ENCODE measurements at regions not wholly inside any gene's neighbourhood (a gene's known extent, or its start where the extent isn't known, plus 50 kb on each side); places are given as distances from the start of the nearest gene placed in this dataset.

DNA sequence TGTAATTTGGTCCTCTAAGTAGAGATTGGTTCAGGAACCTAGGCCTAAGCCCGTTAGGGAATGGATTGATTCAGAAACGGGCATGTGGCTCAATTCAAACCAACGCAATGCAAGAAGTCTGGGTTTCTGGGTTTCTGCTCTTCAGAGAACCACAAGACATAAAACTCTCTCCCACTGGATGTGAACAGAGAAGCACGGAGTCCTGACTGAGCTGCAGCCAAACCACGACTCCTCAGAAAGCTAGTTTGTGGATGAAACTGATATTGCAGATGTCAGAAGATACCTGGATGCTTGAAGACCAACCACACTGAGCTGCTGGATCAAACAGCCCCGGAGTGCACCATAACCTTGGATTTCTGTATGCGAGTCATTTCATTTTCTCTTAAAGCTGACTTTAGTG is 50.0 kb downstream of the SOD2 start:
- Histone ChIP-seq H3K4me1 (ENCODE audit: low read length) (peaks cover 3% of the 10 kb centered on the region), H2AFZ (ENCODE audit: low read length) (no peak overlapping the region), H3K4me3 (ENCODE audit: low read length) (no peak overlapping the region), H3K27ac (ENCODE audit: low read length) (no peak overlapping the region), H3K27me3 (ENCODE audit: low read length) (peaks cover 3% of the 10 kb centered on the region; the same call in 1 of the 2 replicates), H4K20me1 (ENCODE audit: insufficient read depth, low read depth, low read length) (no peaks in the 10 kb centered on the region), H3K79me2 (ENCODE audit: low read length) (no peaks in the 10 kb centered on the region), H3K9me2 (replicated peaks; ENCODE audit: insufficient read depth, low read length) (no peaks in the 10 kb centered on the region), H3K9me3 (ENCODE audit: low read length) (no peaks in the 10 kb centered on the region), H3K4me2 (ENCODE audit: low read depth, low read length, poor library complexity, severe bottlenecking) (no peak overlapping the region), H3K9ac (ENCODE audit: low read length) (no peak overlapping the region), H3K36me3 (ENCODE audit: insufficient read depth, low read length) (no peaks in the 10 kb centered on the region)
- no peak for DNase-seq

- peaks cover 3% of the 10 kb centered on the region for H3K4me1 ChIP-seq (ENCODE audit: low read length)
- H3K9me3 ChIP-seq (ENCODE audit: low read length): no peaks in the 10 kb centered on the region
- H4K20me1 ChIP-seq (ENCODE audit: insufficient read depth, low read depth, low read length): no peaks in the 10 kb centered on the region
- H3K36me3 ChIP-seq (ENCODE audit: insufficient read depth, low read length): no peaks in the 10 kb centered on the region
- H3K27ac ChIP-seq (ENCODE audit: low read length): no peak overlapping the region
- H3K4me3 ChIP-seq (ENCODE audit: low read length): no peak overlapping the region
- no peak for DNase-seq
- no peaks in the 10 kb centered on the region for H3K9me2 ChIP-seq (replicated peaks; ENCODE audit: insufficient read depth, low read length)
- H3K4me2 ChIP-seq (ENCODE audit: low read depth, low read length, poor library complexity, severe bottlenecking): no peak overlapping the region
- peaks cover 3% of the 10 kb centered on the region; the same call in 1 of the 2 replicates for H3K27me3 ChIP-seq (ENCODE audit: low read length)
- H3K9ac ChIP-seq (ENCODE audit: low read length): no peak overlapping the region
- H3K79me2 ChIP-seq (ENCODE audit: low read length): no peaks in the 10 kb centered on the region
- no peak overlapping the region for H2AFZ ChIP-seq (ENCODE audit: low read length)
Measured at GRCh38 chr6:159642481-159642880, 50.6 kb downstream of the SOD2 start.

GRCh38 chr6:159640722-159641482 is 52.1 kb downstream of the SOD2 start:
- Histone ChIP-seq H3K9ac (ENCODE audit: low read length) (no peak overlapping the region), H2AFZ (ENCODE audit: low read length) (no peak overlapping the region), H3K27ac (ENCODE audit: low read length) (no peak overlapping the region), H3K4me3 (ENCODE audit: low read length) (no peak overlapping the region), H3K27me3 (ENCODE audit: low read length) (peaks cover 3% of the 10 kb centered on the region; the same call in 1 of the 2 replicates), H3K4me2 (ENCODE audit: low read depth, low read length, poor library complexity, severe bottlenecking) (no peak overlapping the region), H3K36me3 (ENCODE audit: insufficient read depth, low read length) (no peaks in the 10 kb centered on the region), H4K20me1 (ENCODE audit: insufficient read depth, low read depth, low read length) (no peaks in the 10 kb centered on the region), H3K79me2 (ENCODE audit: low read length) (no peaks in the 10 kb centered on the region), H3K9me2 (replicated peaks; ENCODE audit: insufficient read depth, low read length) (no peaks in the 10 kb centered on the region), H3K9me3 (ENCODE audit: low read length) (no peaks in the 10 kb centered on the region), H3K4me1 (ENCODE audit: low read length) (peaks cover 3% of the 10 kb centered on the region)
- DNase-seq: peak; percentile 15

DNA sequence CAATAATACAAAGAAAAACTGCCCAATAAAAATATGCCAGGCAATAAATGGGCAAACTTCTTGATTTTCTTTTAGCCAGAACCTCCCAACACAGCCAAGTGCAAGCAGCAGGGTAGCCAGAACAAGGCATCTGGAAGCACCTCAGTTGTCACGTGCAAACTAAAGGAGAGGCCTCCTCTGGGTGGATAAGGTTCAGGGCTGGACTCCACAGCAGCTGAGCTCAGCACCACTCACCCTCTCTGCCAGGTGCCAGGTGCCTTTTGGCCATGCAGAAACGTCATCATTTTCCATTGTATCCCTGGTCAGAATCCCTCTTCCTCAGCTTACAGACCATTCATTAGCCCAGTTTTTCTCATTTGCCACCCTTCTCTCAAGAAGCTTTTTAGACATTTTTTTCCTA is 52.7 kb downstream of the SOD2 start:
- peaks cover 3% of the 10 kb centered on the region for H3K4me1 ChIP-seq (ENCODE audit: low read length)
- no peaks in the 10 kb centered on the region for H3K79me2 ChIP-seq (ENCODE audit: low read length)
- no peaks in the 10 kb centered on the region for H4K20me1 ChIP-seq (ENCODE audit: insufficient read depth, low read depth, low read length)
- H3K9ac ChIP-seq (ENCODE audit: low read length): no peak overlapping the region
- no peaks in the 10 kb centered on the region for H3K9me3 ChIP-seq (ENCODE audit: low read length)
- DNase-seq: no peak
- peaks cover 3% of the 10 kb centered on the region; the same call in 1 of the 2 replicates for H3K27me3 ChIP-seq (ENCODE audit: low read length)
- no peak overlapping the region for H3K4me3 ChIP-seq (ENCODE audit: low read length)
- H3K36me3 ChIP-seq (ENCODE audit: insufficient read depth, low read length): no peaks in the 10 kb centered on the region
- H3K27ac ChIP-seq (ENCODE audit: low read length): no peak overlapping the region
- H3K9me2 ChIP-seq (replicated peaks; ENCODE audit: insufficient read depth, low read length): no peaks in the 10 kb centered on the region
- no peak overlapping the region for H3K4me2 ChIP-seq (ENCODE audit: low read depth, low read length, poor library complexity, severe bottlenecking)
- no peak overlapping the region for H2AFZ ChIP-seq (ENCODE audit: low read length)

GRCh38 chr6:159639721-159640120 is 53.3 kb downstream of the SOD2 start:
- Histone ChIP-seq H4K20me1 (ENCODE audit: insufficient read depth, low read depth, low read length) (no peaks in the 10 kb centered on the region), H3K79me2 (ENCODE audit: low read length) (no peaks in the 10 kb centered on the region), H3K9me3 (ENCODE audit: low read length) (no peaks in the 10 kb centered on the region), H3K9me2 (replicated peaks; ENCODE audit: insufficient read depth, low read length) (no peaks in the 10 kb centered on the region), H3K4me3 (ENCODE audit: low read length) (no peak overlapping the region), H2AFZ (ENCODE audit: low read length) (no peak overlapping the region), H3K4me1 (ENCODE audit: low read length) (no peaks in the 10 kb centered on the region), H3K27ac (ENCODE audit: low read length) (no peak overlapping the region), H3K36me3 (ENCODE audit: insufficient read depth, low read length) (no peaks in the 10 kb centered on the region), H3K27me3 (ENCODE audit: low read length) (peaks cover 3% of the 10 kb centered on the region; the same call in 1 of the 2 replicates), H3K9ac (ENCODE audit: low read length) (no peak overlapping the region), H3K4me2 (ENCODE audit: low read depth, low read length, poor library complexity, severe bottlenecking) (no peak overlapping the region)
- DNase-seq: no peak

DNA sequence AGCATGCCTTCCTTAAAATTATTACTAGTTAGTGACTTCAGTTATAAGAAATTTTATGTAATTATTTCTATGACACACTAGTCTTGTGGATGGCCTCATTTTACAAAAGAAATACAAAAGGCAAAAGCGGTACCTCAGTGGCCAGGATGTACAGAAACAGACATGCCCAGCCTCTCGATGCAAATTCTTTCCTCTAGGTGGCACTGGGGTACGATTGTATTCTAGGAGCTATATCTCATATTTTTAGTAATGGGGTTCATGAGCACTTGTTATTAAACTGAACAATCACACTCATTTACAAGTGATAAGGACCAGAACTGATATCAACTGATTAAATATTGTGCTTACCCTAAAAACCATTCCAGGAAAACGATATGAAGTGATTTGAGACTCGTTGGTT is 59.8 kb downstream of the SOD2 start:
- H2AFZ ChIP-seq (ENCODE audit: low read length): no peak overlapping the region

DNA sequence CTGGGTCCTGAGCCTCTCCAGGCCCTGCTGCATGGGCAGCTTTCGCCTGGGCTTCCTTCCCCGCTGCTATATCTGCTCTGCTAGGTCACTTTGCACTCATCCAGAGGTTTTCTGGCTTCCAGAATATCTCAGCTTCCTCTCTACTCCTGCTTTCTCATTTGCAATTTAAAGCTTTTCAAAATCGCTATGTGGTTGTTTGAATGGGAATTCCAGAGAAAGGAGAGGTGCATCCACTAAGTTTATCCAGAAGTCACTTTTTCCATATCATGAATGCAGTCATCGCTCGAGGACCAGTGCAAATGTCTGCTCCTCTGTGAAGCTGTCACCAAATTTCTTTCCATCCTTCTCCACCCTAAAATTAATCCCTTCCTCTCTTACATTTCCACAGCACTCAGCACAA is 61.2 kb downstream of the SOD2 start:
- H4K20me1 ChIP-seq (ENCODE audit: insufficient read depth, low read depth, low read length): no peaks in the 10 kb centered on the region

More for the DNA sequence above, 59.8 kb downstream of the SOD2 start:
- DNase-seq: peak; percentile 80
- H3K27ac ChIP-seq (ENCODE audit: low read length): no peak overlapping the region
- peaks cover 8% of the 10 kb centered on the region for H3K4me1 ChIP-seq (ENCODE audit: low read length)
- no peaks in the 10 kb centered on the region for H3K36me3 ChIP-seq (ENCODE audit: insufficient read depth, low read length)
- H3K4me3 ChIP-seq (ENCODE audit: low read length): no peak overlapping the region
- H3K27me3 ChIP-seq (ENCODE audit: low read length): no peaks in the 10 kb centered on the region
- no peak overlapping the region for H3K9ac ChIP-seq (ENCODE audit: low read length)
- H4K20me1 ChIP-seq (ENCODE audit: insufficient read depth, low read depth, low read length): no peaks in the 10 kb centered on the region
- no peaks in the 10 kb centered on the region for H3K9me2 ChIP-seq (replicated peaks; ENCODE audit: insufficient read depth, low read length)
- H3K9me3 ChIP-seq (ENCODE audit: low read length): no peaks in the 10 kb centered on the region
- no peak overlapping the region for H3K4me2 ChIP-seq (ENCODE audit: low read depth, low read length, poor library complexity, severe bottlenecking)
- no peaks in the 10 kb centered on the region for H3K79me2 ChIP-seq (ENCODE audit: low read length)

DNA sequence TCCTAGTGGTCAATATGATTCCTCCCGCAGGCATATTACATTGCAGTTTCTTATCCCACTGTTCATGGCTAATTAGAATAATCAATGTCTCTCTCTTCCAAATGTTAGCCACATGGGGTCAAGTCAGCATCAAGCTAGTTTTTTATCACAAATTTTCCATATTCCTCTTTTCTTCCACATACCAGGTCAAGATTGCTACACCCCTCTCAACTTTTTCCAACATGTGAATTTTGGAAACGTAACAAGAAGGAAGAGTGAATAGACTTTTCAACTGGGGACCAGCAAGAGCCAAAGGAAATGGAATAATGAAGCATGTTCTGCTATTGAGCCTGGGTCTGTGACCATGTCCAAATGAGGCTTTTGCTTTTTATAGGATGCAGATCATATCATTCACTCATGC is 65.1 kb downstream of the SOD2 start:
- H3K79me2 ChIP-seq (ENCODE audit: low read length): no peaks in the 10 kb centered on the region
- DNase-seq: no peak

More for the DNA sequence above, 61.2 kb downstream of the SOD2 start:
- no peak overlapping the region for H2AFZ ChIP-seq (ENCODE audit: low read length)
- no peaks in the 10 kb centered on the region for H3K36me3 ChIP-seq (ENCODE audit: insufficient read depth, low read length)
- no peak overlapping the region for H3K4me2 ChIP-seq (ENCODE audit: low read depth, low read length, poor library complexity, severe bottlenecking)
- no peak overlapping the region for H3K4me3 ChIP-seq (ENCODE audit: low read length)
- DNase-seq: no peak
- H3K27me3 ChIP-seq (ENCODE audit: low read length): no peaks in the 10 kb centered on the region
- H3K9me2 ChIP-seq (replicated peaks; ENCODE audit: insufficient read depth, low read length): no peaks in the 10 kb centered on the region
- H3K79me2 ChIP-seq (ENCODE audit: low read length): no peaks in the 10 kb centered on the region
- H3K4me1 ChIP-seq (ENCODE audit: low read length): peaks cover 8% of the 10 kb centered on the region
- H3K9me3 ChIP-seq (ENCODE audit: low read length): no peaks in the 10 kb centered on the region
- no peak overlapping the region for H3K9ac ChIP-seq (ENCODE audit: low read length)
- H3K27ac ChIP-seq (ENCODE audit: low read length): no peak overlapping the region

More for the DNA sequence above, 65.1 kb downstream of the SOD2 start:
- Histone ChIP-seq H3K4me3 (ENCODE audit: low read length) (no peak overlapping the region), H3K4me2 (ENCODE audit: low read depth, low read length, poor library complexity, severe bottlenecking) (no peak overlapping the region), H3K9me3 (ENCODE audit: low read length) (no peaks in the 10 kb centered on the region), H3K36me3 (ENCODE audit: insufficient read depth, low read length) (no peaks in the 10 kb centered on the region), H3K9me2 (replicated peaks; ENCODE audit: insufficient read depth, low read length) (no peaks in the 10 kb centered on the region), H3K4me1 (ENCODE audit: low read length) (peaks cover 2% of the 10 kb centered on the region), H2AFZ (ENCODE audit: low read length) (no peak overlapping the region), H4K20me1 (ENCODE audit: insufficient read depth, low read depth, low read length) (no peaks in the 10 kb centered on the region), H3K27me3 (ENCODE audit: low read length) (no peaks in the 10 kb centered on the region), H3K27ac (ENCODE audit: low read length) (no peak overlapping the region), H3K9ac (ENCODE audit: low read length) (no peak overlapping the region)

All from Karpas-422 (cell line).